Stimulated activated memory B cell treated with anti-CD40 and anti-IgM and Interleukin-4, amounts not matched to agents 10 μg/mL and 1 μg/mL and 100 μg/mL, for 72 hours (primary cell): ENCODE measurements at regions not wholly inside any gene's neighbourhood (a gene's known extent, or its start where the extent isn't known, plus 50 kb on each side); places are given as distances from the start of the nearest gene placed in this dataset.
"Not testable (repeated sequence)": the region's sequence is repeated elsewhere in the genome, so short reads cannot be mapped to it uniquely, and the experiment has no call there.

Experiments used
- ATAC-seq: fragments of 150-1000 bp; cut with Tn5 transposase; 2 replicates; pipeline ENCODE4 v1.10.0; 2021
- H3K27ac Mint-ChIP-seq: one replicate; pipeline ENCODE4 v1.8.0; 2022; ENCODE audit warnings: mild to moderate bottlenecking, mixed read lengths
- H3K27me3 Mint-ChIP-seq: one replicate; pipeline ENCODE4 v1.8.0; 2022; ENCODE audit warnings: mixed read lengths
- H3K36me3 Mint-ChIP-seq: one replicate; pipeline ENCODE4 v1.8.0; 2022; ENCODE audit warnings: mixed read lengths
- H3K4me1 Mint-ChIP-seq: one replicate; pipeline ENCODE4 v1.8.0; 2022; ENCODE audit warnings: mixed read lengths
- H3K4me3 Mint-ChIP-seq: one replicate; pipeline ENCODE4 v1.8.0; 2022; ENCODE audit warnings: mild to moderate bottlenecking, moderate library complexity, mixed read lengths
- H3K9me3 Mint-ChIP-seq: one replicate; pipeline ENCODE4 v1.8.0; 2022; ENCODE audit warnings: mixed read lengths

DNA sequence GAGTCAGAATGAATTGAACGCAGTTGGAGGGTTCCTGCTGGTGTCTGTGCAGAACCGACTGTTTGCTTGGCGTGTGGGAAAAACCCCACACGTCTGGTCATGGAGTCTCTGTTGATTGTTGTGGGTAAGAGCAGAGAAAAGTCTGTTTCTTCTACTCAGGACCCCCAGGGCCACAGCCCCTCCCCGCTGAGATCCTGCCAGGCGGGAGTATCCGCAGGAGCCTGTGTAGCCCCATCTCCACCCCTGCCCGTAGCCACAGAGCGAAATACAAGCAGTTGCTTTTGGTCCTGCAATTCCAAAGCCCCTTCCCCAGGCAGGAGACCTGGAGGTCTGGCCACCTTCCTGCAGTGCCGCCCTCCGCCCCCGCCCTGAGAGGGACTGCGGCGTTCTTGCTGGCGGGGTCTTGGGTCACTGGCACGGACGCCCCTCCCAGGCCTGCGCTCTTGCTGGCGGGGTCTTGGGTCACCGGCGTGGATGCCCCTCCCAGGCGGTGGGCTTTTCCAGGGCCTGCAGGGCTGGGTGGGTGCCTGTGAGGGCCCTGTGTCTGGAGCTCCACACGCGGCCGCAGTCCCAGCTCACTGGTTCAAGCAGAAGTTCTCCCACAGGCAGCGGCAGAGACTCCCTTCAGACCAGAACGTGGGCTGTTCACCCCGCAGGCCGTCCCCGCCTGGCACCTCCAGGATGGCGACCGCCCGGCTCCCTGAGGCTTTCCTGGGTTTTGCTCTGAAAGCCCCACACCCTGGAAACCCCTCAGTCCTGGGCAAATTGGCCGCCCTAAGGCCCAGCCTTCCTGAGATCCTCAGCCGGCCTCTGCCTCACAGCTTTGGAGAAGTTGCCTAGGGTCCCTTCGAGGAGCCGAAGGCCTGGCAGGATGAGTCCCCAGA is 76.0 kb upstream of the CTDP1 start:
- Mint-ChIP-seq H3K27me3 (peaks cover 8% of the 10 kb centered on the region), H3K4me3 (no peak overlapping the region), H3K9me3 (no peaks in the 10 kb centered on the region), H3K36me3 (no peaks in the 10 kb centered on the region), H3K27ac (no peak overlapping the region), H3K4me1 (peaks cover 4% of the 10 kb centered on the region)
- peak; percentile 21 for ATAC-seq

DNA sequence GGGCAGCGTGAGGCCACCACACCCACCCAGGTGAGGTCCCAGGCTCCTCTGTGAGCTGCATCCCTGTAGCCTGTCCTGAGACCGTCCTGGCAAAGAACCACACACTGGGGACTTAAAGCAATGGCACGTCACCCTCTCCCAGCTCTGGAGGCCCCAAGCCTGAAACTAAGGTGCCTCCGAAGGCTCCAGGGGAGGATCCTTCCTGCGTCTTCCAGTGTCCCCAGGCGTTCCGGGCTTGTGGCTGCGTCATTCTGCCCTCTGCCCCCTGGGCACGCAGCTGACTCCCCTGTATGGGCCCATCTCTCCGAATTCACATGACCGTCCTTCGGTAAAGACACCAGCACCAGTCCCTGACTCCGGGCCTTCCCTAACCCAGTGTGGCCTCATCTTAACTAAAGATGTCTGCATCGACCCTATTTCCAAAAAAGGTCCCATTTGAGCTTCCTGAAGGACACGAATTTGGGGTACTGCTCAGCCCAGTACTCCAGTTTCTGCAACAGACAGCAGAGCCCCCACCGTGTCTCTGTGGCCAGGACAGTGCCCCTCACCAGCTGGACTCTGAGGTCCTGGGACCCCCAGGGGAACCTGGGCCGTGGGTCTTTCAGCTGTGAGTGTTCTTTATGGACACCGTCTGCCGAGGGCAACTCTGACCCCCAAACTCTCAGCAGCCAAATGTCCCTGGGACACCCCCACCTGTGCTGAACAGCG is 75.2 kb upstream of the CTDP1 start:
- H3K27me3 Mint-ChIP-seq, result peaks cover 5% of the 10 kb centered on the region
- H3K9me3 Mint-ChIP-seq, result no peaks in the 10 kb centered on the region
- H3K36me3 Mint-ChIP-seq, result no peaks in the 10 kb centered on the region
- no peak overlapping the region for H3K27ac Mint-ChIP-seq
- ATAC-seq, result no peak
- H3K4me1 Mint-ChIP-seq, result peaks cover 4% of the 10 kb centered on the region
- no peak overlapping the region for H3K4me3 Mint-ChIP-seq

DNA sequence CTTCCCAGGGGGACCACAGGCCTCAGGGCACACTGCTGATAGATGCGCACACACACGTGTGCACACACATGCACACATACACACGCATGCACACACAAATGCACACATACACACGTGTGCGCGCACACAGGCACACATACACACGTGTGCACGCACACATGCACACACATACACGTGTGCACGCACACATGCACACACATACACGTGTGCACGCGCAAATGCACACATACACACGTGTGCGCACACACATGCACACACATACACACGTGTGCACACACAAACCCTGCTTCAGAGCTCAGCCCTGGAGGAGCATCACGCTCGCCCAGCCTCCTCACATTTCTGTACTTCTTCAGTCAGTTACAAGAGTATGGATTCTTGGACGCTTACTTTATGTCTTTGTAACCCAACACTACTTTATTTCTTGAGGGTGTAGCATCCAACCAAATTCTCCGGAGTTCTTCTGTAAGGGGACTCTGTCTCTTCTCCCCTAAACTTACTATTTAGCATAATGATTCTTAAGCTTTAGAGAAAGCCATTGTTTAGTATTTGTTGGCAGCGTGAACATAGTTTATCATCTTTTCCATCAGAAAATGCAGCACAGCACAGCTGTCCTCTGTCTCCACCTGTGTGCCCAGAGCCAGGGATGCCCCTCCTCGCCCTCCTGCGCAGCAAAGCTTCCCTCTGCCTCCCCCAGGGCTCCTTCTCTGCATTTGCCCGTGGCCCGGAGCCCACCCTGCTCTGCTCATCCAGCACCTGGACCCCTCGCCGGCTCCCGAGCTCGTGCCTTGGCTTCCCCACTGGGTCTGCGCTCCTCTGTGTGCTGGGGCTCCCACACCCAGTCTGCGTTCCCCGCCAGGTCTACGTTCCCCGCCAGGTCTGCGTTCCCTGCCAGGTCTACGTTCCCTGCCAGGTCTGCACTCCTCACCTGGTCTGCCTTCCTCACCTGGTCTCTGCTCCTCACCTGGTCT is 74.4 kb upstream of the CTDP1 start:
- Mint-ChIP-seq H3K4me1 (peaks cover 4% of the 10 kb centered on the region), H3K27ac (no peak overlapping the region), H3K4me3 (no peak overlapping the region), H3K36me3 (no peaks in the 10 kb centered on the region), H3K9me3 (no peaks in the 10 kb centered on the region), H3K27me3 (peaks cover 5% of the 10 kb centered on the region)
- no peak for ATAC-seq

DNA sequence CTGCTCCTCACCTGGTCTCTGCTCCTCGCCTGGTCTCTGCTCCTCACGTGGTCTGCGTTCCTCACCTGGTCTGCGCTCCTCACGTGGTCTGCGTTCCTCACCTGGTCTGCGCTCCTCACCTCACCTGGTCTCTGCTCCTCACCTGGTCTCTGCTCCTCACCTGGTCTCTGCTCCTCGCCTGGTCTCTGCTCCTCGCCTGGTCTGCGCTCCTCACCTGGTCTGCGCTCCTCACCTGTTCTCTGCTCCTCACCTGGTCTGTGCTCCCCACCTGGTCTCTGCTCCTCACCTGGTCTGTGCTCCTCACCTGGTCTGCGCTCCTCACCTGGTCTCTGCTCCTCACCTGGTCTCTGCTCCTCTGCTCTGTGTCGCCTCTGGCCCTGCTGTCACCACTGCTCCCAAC is 73.5 kb upstream of the CTDP1 start:
- not testable (repeated sequence) for H3K4me1 Mint-ChIP-seq, ATAC-seq, H3K27me3 Mint-ChIP-seq, H3K36me3 Mint-ChIP-seq, H3K27ac Mint-ChIP-seq, H3K9me3 Mint-ChIP-seq, H3K4me3 Mint-ChIP-seq

DNA sequence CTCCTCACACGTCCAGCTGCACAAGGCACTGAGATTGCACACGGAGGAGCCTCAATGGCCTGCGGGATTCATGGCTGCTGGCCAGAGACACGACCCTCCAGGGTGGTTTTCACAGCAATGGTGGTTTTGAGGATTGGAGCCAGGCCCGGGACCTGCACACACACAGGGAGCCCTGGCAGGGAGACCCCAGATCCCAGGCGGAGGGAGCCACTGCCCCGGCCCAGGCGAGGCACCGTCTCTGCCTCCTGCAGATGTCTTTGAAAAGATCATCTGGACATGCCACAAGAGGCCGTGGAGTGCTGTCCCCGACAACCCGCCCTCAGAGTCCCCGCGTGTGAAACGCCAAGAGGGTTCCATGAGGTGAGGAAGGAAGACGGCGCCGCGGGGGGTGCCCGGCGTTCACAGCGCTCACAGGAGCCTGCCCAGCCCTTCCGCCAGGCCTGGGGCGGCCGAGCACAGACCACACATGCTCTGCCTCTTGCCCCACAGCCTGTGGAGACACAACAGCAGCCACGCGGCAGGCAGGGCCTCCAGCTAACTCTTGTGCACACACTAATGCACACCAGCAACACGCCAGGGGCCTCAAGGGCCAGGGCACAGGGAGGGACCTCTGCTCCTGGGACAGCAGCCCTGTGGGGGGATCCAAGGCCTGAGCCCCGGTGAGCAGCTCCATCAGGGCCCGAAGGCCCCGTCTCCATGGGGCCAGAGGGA is 72.8 kb upstream of the CTDP1 start:
- Mint-ChIP-seq H3K4me1 (peaks cover 4% of the 10 kb centered on the region), H3K9me3 (no peaks in the 10 kb centered on the region), H3K27ac (no peak overlapping the region), H3K4me3 (no peak overlapping the region), H3K27me3 (no peaks in the 10 kb centered on the region), H3K36me3 (no peaks in the 10 kb centered on the region)
- no peak for ATAC-seq

DNA sequence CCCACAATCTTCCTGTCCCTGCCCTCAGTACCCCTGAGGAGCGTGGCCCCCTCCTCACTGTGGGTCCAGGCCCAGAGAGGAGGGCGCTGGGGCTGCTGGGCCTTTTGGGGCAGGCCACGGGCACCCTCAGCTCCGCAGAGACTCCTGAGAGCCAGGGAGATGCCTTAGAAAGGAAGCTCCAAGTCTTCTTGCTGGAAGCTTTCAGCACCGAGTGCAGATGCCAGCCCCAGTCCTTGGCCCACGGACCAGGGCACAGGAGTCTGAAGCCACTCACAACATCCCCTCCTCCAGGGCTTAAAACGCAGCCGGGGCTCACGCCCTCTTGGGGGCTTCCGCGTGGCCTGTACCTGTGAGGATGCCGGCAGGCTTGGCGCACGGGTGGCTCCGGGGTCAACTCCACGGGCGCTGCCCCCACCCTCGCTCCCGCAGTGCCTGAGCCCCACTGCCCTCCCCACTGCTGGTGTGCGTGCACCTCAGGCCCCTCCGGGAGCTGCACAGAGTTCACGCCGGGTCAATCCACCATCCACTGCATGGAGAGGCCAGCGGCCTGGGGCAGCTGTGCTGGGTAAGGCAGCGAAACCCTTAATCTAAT is 72.1 kb upstream of the CTDP1 start:
- no peaks in the 10 kb centered on the region for H3K36me3 Mint-ChIP-seq
- no peak overlapping the region for H3K27ac Mint-ChIP-seq
- no peaks in the 10 kb centered on the region for H3K9me3 Mint-ChIP-seq
- no peak for ATAC-seq
- peaks cover 4% of the 10 kb centered on the region for H3K4me1 Mint-ChIP-seq
- no peak overlapping the region for H3K4me3 Mint-ChIP-seq
- no peaks in the 10 kb centered on the region for H3K27me3 Mint-ChIP-seq

DNA sequence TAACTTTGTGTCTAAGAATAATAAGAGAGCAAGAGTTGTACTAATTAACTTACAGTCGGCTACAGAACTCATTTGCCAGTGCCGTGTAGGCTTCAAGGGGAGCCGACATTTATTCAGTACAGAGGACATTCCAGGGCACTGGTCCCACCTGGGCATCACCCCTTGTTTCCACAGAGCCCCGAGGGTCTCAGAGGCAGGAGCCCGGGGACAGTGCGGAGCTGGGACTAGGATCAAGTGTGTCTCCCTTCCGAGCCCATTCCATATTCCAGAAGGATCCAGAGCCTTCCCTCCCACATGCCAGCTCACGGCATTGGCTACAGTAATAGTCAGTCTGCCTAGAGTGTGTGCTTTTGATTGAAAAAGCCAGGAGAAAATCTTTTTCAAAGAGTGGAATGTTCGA is 71.5 kb upstream of the CTDP1 start:
- Mint-ChIP-seq H3K27ac (no peak overlapping the region), H3K36me3 (no peaks in the 10 kb centered on the region), H3K4me1 (peaks cover 4% of the 10 kb centered on the region), H3K27me3 (no peaks in the 10 kb centered on the region), H3K4me3 (no peak overlapping the region), H3K9me3 (no peaks in the 10 kb centered on the region)
- ATAC-seq, result no peak

DNA sequence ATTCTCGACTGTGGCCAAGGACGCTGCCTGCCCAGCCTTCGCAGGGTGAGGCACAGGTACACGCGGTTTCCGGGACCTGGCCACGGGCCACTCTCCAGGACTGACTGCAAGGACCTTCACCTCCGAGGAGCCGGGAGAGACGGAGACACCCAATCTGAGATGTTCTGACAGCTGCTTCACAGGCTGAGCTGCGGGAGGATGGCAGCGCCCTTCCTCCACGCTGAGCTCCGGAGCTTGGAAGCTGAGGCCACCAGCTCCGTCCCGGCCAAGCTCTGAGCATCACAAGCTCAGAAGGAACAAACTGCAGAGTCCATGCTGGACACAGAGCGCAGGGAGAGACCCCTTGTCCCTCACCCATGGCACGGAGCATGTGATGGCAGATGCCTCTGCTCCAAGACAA is 71.1 kb upstream of the CTDP1 start:
- no peak overlapping the region for H3K27ac Mint-ChIP-seq
- peaks cover 4% of the 10 kb centered on the region for H3K4me1 Mint-ChIP-seq
- no peaks in the 10 kb centered on the region for H3K27me3 Mint-ChIP-seq
- H3K4me3 Mint-ChIP-seq, result no peak overlapping the region
- H3K9me3 Mint-ChIP-seq, result no peaks in the 10 kb centered on the region
- H3K36me3 Mint-ChIP-seq, result no peaks in the 10 kb centered on the region
- no peak for ATAC-seq

DNA sequence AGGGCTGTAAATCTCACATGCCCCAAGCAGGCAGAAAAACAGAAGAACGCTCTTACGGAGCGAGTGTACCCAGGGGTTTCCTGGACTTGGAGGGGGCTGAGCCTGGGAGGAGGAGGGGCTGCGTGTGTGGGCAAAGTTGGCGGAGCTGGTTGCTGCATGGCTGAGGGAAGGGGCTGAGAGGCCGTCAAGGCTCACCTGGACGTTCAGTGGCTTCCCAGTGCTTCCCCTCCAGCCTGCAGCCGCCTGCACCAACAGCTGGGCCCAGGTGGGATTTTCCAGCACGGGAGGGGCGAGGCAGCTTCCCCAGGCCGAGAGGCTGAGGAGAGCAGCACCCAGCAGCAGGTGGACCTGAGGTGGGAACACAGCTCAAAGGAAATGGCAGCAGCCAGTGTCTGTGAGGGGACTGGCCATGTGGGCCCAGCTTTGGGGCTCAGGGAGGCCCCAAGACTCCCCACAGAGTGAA is 70.6 kb upstream of the CTDP1 start:
- no peaks in the 10 kb centered on the region for H3K27me3 Mint-ChIP-seq
- no peak for ATAC-seq
- H3K4me1 Mint-ChIP-seq, result peaks cover 4% of the 10 kb centered on the region
- no peak overlapping the region for H3K27ac Mint-ChIP-seq
- H3K4me3 Mint-ChIP-seq, result no peak overlapping the region
- H3K36me3 Mint-ChIP-seq, result no peaks in the 10 kb centered on the region
- no peaks in the 10 kb centered on the region for H3K9me3 Mint-ChIP-seq

DNA sequence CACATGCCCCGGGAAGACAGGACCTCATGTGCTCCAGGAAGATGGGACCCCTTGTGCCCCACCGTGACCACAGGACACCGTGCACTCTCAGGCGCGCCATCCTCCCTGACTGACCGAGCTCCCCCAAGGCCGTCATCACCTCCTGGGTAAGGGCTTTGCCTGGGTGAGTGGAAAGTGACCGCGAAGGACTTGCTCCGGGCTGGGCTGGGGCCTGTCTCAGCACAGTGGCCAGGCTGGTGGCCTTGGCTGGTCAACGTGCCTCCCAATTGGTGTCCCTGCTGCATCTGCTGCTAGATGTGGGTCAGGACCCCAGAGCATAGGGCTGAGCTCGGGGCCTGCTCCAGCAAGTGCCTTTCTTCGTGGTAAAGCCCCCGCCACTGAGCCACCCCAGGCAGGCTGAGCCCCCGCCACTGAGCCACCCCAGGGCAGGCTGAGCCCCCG is 69.7 kb upstream of the CTDP1 start:
- H3K4me3 Mint-ChIP-seq, result no peak overlapping the region
- H3K27me3 Mint-ChIP-seq, result no peaks in the 10 kb centered on the region
- ATAC-seq, result no peak
- no peaks in the 10 kb centered on the region for H3K9me3 Mint-ChIP-seq
- H3K4me1 Mint-ChIP-seq, result peaks cover 4% of the 10 kb centered on the region
- H3K36me3 Mint-ChIP-seq, result no peaks in the 10 kb centered on the region
- H3K27ac Mint-ChIP-seq, result no peak overlapping the region

DNA sequence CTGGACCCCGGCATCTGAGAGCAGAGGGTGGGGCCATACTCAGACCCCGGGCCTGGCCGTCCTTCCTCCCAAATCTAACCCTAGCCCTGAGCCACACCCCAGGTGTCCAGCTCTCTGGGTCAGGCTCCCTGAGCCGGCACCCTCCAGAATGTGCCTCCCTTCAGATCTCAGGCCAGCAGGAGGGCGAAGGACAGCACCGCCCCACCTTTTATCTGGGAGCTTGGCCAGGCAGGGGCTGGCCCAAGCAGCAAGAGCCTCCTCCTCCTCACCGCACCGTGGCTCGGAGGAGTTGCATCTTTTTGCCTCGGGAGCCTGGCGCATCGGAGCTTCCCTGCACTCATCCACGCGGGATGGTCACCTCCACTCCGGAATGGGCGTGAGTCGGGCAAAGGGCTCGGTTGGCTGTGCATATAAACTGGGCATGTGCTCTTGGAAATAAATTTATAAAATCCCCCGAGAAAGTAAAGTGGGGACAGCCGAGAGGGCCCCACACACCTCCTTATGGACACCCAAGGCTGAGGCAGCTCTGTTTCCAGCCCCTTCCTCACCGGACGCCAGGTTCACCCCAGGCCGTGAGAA is 69.1 kb upstream of the CTDP1 start:
- Mint-ChIP-seq H3K9me3 (no peaks in the 10 kb centered on the region), H3K36me3 (no peaks in the 10 kb centered on the region), H3K27me3 (no peaks in the 10 kb centered on the region), H3K4me3 (no peak overlapping the region), H3K4me1 (peaks cover 4% of the 10 kb centered on the region), H3K27ac (no peak overlapping the region)
- no peak for ATAC-seq

DNA sequence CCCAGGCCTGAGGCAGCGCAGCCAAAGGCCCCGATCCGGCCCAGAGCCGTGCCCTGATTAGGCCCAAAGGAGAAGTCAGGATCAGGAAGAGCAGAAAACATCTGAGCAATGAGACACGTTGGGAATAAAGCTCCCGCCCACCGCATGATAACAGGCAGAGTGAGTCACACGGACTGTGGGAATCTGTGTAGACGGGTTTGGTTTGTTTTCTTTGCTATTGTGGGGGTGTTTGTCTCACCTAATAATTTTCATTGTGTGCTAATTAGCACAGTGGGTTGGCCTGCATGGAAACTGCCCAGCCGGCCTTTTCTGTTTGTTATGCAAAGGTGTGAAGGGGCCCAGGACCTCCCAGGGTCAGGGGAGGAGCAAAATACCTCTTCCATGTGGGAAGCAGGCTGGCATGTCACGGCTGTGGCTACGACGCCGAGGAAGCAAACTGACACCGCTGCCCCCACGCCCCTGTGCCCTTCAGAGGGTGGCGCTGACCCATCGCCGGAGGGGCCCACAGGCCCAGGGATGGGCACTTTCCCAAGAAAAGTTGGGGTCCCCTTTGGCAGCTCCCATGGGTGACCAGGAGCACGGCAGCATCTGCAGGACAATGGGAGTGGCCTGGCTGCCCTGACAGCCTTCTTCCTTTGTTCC is 68.4 kb upstream of the CTDP1 start:
- Mint-ChIP-seq H3K9me3 (no peaks in the 10 kb centered on the region), H3K27me3 (no peaks in the 10 kb centered on the region), H3K27ac (no peak overlapping the region), H3K36me3 (no peaks in the 10 kb centered on the region), H3K4me1 (peaks cover 3% of the 10 kb centered on the region), H3K4me3 (no peak overlapping the region)
- ATAC-seq, result no peak

DNA sequence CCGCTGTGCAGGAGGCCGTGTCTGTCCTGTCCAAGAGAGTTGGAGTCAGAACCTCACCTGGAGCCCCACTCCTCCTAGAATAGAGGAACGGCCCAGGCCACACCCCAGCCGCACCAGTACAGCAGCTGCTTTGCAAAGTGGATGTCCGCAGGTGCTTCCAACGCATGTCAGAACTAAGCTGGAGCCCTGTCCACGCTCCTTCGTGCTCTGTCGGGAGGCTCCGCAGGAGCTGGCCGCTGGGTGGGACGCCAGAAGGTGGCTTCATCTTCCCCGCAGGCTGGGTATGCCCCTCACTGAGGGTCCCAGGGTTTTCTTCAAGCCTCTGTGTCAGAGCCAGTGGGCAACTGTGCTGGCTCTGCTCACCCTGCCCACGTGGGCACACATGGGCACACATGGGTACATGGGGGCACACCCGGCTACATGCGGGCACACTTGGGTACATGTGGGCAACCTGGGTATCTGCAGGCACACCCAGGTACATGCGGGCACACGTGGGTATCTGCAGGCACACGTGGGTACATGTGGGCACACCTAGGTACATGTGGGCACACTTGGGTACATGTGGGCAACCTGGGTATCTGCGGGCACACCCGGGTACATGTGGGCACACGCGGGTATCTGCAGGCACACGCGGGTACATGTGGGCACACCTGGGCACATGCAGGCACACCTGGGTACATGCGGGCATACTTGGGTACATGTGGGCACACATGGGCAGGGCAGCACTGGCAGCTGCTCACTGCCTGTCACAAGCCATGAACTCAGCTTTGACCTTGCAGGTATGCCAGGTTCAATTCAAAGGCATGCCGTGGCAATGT is 67.1 kb upstream of the CTDP1 start:
- Mint-ChIP-seq H3K27me3 (no peaks in the 10 kb centered on the region), H3K4me1 (no peaks in the 10 kb centered on the region), H3K9me3 (no peaks in the 10 kb centered on the region), H3K36me3 (no peaks in the 10 kb centered on the region), H3K27ac (no peak overlapping the region), H3K4me3 (no peak overlapping the region)
- ATAC-seq, result peak; percentile 3
